CD4-positive, alpha-beta T cell treated with Interleukin-4 for 1 hour (primary cell): ENCODE measurements at regions not wholly inside any gene's neighbourhood (a gene's known extent, or its start where the extent isn't known, plus 50 kb on each side); places are given as distances from the start of the nearest gene placed in this dataset.

Experiments used
- DNase-seq, 2 donors: peaks; one replicate each; pipeline ENCODE4 v3.0.0-alpha.2; 2020 to 2022

DNA sequence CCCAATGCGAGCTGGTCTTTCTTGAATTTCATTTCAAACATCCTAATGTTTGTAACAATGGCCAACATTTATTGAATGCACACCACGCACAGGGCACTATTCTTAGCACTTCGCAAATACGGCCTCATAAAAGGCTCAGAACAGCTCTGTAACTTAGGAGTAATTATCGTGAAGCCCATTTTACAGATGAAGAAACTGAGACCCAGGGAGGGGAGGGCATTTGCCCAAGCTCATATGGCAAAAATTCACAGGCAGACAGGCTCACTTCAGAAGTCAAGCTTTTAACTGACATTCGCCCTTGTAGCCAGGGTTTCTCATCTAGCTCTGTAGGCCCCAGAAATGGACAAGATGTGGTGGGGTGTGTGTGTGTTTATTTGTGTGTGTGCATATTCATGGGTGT, 60.3 kb upstream of the TBX3 start:
- no peak for DNase-seq

DNA sequence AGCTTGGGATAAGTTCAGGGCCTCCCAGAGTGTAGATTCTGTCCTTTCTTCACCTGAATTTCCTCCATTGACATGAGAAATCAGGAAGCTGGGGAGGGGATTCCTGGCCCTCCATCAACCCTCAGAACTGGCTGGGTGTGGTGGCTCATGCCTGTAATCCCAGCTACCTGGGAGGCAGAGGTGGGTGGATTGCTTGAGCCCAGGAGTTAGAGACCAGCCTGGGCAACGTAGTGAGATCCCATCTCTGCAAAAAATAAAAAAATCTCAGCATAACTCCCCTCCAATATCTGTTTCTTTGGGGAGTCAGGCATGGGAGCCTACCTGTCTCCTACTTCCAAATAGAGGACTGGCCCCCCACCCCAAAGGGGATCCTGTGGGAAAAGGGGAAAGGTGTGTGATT, 59.8 kb upstream of the TBX3 start:
- no peak for DNase-seq

GRCh38 chr12:114743289-114743688, 59.3 kb upstream of the TBX3 start:
- DNase-seq = no peak

GRCh38 chr12:114742363-114742762, 58.4 kb upstream of the TBX3 start:
- DNase-seq = no peak

GRCh38 chr12:114741940-114742339, 58.0 kb upstream of the TBX3 start:
- DNase-seq = no peak

- no peak for DNase-seq
Measured at GRCh38 chr12:114740448-114740847, 56.5 kb upstream of the TBX3 start.

- DNase-seq = no peak
Measured at GRCh38 chr12:114738460-114739184, 54.6 kb upstream of the TBX3 start.

GRCh38 chr12:114735680-114736374, 51.9 kb upstream of the TBX3 start:
- no peak for DNase-seq

- DNase-seq = no peak
Measured at GRCh38 chr12:114735011-114735410, 51.0 kb upstream of the TBX3 start.

DNA sequence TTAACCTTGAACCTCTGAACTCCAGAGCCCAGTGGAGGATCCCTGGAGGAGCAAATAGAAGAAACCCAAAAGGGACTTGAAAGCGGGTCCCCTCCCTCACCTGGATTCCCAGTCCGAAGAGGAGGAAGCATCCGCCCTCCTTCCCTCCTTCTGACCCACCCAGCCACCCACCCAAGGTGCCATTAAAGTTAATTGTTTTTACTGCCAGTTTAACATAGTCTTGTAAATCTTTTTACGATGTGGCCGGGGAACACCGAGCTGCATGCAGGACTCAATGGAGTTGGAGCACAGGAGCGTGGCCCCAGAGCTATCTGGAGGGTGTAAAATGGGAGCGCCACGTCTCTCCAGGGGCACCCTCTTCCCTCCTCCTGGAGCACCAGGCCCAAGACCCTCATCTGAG, 49.9 kb upstream of the TBX3 start:
- no peak for DNase-seq
